GM19351 (cell line): ENCODE measurements at regions not wholly inside any gene's neighbourhood (a gene's known extent, or its start where the extent isn't known, plus 50 kb on each side); places are given as distances from the start of the nearest gene placed in this dataset.
"Not testable (repeated sequence)": the region's sequence is repeated elsewhere in the genome, so short reads cannot be mapped to it uniquely, and the experiment has no call there.

Experiments used
- ATAC-seq: cut with Tn5 transposase; IDR thresholded peaks from one replicate; pipeline ENCODE4 v1.9.1; 2021; ENCODE audit warnings: mild to moderate bottlenecking, moderate library complexity; ENCODE audit not compliant: unreplicated experiment

- ATAC-seq: no peak
Observed at GRCh38 chr6:117761610-117762009, 86.3 kb downstream of the NUS1 start.

- peak; percentile 94 for ATAC-seq
Observed at GRCh38 chr6:117771403-117771802, 96.1 kb downstream of the NUS1 start.

GRCh38 chr6:117776441-117776840, 101.2 kb downstream of the NUS1 start:
- peak; percentile 54 for ATAC-seq

GRCh38 chr6:117781550-117781949, 106.3 kb downstream of the NUS1 start:
- no peak for ATAC-seq

- no peak for ATAC-seq
Observed at GRCh38 chr6:117783279-117783678, 108.0 kb downstream of the NUS1 start.

- ATAC-seq: no peak
Observed at GRCh38 chr6:117791012-117791411, 115.7 kb downstream of the NUS1 start.

- no peak for ATAC-seq
Observed at GRCh38 chr6:117795234-117795633, 111.8 kb upstream of the SLC35F1 start.

GRCh38 chr6:117798819-117799218, 108.2 kb upstream of the SLC35F1 start:
- ATAC-seq: not testable (repeated sequence)

GRCh38 chr6:117810269-117810668, 96.8 kb upstream of the SLC35F1 start:
- ATAC-seq: no peak

- ATAC-seq: peak; percentile 72
Observed at GRCh38 chr6:117817499-117817898, 89.6 kb upstream of the SLC35F1 start.

GRCh38 chr6:117817992-117818391, 89.1 kb upstream of the SLC35F1 start:
- ATAC-seq: no peak

GRCh38 chr6:117818449-117818848, 88.6 kb upstream of the SLC35F1 start:
- no peak for ATAC-seq

- peak; percentile 69 for ATAC-seq
Observed at GRCh38 chr6:117829594-117830319, 77.3 kb upstream of the SLC35F1 start.

GRCh38 chr6:117837261-117837660, 69.8 kb upstream of the SLC35F1 start:
- ATAC-seq: no peak

- peak; percentile 67 for ATAC-seq
Observed at GRCh38 chr6:117840541-117840983, 66.5 kb upstream of the SLC35F1 start.

GRCh38 chr6:117847912-117848311, 59.2 kb upstream of the SLC35F1 start:
- no peak for ATAC-seq

- no peak for ATAC-seq
Observed at GRCh38 chr6:117849087-117849486, 58.0 kb upstream of the SLC35F1 start.
